ENCODE measurements at regions not wholly inside any gene's neighbourhood (a gene's known extent, or its start where the extent isn't known, plus 50 kb on each side); places are given as distances from the start of the nearest gene placed in this dataset.
A peak's percentile ranks its signal among the peaks of the same experiment; 100 is the strongest.
"Not testable (repeated sequence)": the region's sequence is repeated elsewhere in the genome, so short reads cannot be mapped to it uniquely, and the experiment has no call there.

DNA sequence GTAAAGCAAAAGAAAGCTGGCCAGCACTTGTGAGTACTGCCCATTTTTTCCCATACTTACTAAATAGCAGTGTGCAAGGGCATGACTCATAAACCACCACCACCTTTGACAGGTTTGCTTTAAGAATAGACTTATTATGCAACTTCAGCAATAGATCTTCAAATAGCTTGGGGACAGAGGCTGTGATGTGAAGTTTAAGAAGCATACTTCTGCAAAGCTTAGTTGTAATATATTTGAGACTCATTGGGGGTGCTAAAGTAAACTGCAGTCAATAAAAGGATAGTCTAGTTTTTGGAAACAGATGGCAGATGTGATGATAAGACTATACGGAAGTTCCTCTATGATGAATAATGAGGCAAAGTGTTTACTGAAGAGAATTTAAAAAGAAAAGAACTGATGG is 210.0 kb downstream of the PLA2G4A start:
- no peak for DNase-seq

- no peak for DNase-seq
These were observed 212.4 kb downstream of the PLA2G4A start for GRCh38 chr1:187041104-187041503.

DNA sequence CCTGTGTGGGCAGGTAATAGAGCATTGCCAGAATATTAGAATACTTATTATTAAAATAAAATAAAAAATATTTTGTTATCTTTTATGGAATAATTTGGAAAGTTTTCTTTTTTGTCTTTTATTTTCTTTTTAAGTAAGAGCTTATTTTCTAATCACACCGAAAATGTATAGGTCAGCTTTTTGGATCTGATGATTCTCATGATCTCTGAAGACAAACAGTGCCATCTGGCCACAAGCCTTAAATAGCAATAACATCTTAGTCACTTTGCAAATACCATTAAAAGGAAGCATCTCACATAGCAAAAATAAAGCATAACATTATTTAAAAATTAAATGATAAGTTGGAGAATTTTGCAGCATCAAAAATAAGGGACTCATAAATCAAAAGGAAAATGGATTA is 213.8 kb downstream of the PLA2G4A start:
- peak in 1 of 2 experiments; percentile 74 for DNase-seq

DNA sequence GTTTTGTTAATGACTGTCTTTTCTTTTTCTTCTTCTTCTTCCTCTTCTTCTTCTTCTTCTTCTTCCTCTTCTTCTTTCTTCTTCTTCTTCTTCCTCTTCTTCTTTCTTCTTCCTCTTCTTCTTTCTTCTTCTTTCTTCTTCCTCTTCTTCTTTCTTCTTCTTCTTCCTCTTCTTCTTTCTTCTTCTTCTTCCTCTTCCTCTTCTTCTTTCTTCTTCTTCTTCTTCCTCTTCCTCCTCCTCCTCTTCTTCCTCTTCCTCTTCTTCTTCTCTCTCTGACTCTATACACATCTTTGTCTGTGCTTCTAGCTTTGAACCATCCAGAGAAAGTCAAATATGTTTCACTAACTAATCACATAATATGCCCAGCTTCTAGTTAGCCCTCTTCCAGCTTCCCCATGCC is 214.7 kb downstream of the PLA2G4A start:
- DNase-seq: not testable (repeated sequence)

DNA sequence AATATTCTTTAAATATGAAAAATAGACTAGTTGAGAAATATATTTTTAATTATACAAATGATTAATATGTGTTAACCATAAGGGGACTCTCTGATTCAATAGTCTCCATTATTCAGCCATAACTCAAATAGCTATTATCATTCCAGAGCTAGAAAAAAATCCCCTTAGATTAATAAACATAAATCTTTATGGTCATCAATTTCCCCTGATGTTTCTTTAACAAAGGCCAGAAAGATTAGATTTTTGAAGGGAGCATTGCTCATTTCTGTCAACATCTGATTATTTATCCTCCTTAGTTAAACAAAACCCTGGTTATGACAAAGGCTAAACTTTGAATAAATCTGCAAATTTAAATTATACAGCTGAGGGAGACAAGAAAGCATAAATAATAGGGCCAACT is 215.7 kb downstream of the PLA2G4A start:
- no peak for DNase-seq

DNA sequence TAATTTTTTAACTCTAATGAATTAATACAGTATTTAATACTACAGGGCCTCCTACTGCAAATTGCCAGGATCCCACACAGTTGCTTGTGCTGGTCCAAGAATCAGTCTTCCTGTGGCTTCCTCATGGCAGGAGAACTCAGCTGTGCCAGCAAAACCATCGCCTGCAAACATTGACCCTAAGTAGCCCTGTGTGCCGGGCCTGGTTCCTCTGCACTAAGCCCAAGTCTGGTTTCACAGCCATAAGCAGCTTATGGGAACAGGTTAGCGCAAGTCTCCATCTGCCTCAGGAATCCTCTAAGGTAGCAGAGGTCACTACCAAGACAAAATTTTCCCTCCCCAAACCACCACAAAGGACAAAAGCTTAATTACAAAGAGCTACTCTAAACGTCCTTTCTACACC is 216.6 kb downstream of the PLA2G4A start:
- no peak for DNase-seq

GRCh38 chr1:187046293-187046692 is 217.5 kb downstream of the PLA2G4A start:
- DNase-seq: peak in 1 of 2 experiments; percentile 37

DNA sequence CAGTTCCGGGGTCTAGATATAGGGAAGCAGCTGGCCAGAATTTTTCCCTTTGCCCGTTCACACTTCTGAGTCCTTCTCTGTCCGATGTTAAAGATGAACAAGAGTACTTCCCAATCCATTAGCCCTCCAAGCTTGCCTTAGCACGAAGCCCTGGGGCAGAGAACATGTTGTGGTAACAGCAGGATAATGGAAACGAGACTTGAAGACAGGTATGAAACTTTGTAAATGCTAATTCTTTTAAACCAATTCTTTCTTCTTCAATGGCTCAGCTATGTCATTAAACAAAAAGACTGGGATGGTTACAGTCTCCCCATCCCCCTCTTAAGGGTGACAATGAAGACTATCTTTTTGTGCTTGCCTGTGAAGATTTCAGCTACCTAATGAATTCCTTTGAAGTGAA is 218.5 kb downstream of the PLA2G4A start:
- DNase-seq: no peak

DNA sequence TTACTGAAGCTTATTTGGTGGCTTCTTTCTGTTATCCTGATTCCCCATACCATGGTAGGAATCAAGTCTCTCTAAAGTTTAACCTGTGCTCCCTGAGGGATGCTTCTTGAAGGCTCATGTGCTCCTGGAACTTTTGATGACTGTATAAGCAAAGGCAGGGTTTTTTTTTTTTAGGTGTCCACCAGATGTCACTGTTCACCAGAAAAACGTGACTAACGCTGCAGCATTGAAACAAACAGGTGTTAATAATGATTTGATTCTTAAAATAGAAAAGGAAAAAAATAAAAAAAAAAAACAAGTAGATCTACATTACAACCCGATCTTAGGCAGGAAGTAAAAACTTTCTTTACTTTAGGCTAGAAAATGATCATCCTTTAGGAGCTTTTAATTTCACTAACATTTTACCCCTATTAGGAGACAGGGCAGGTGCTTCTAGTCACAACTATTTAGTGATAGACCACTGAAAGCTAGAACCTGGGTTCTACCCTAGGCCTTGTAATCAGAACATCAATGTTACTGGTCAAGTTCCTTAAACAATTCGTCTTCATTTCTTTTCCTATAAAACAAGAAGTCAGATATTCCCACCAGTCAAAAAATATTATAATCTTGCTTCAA is 223.0 kb downstream of the PLA2G4A start:
- DNase-seq: peak; percentile 80 to 82

- DNase-seq: peak in 1 of 2 experiments; percentile 62
These were observed 225.1 kb downstream of the PLA2G4A start for GRCh38 chr1:187053876-187054275.

DNA sequence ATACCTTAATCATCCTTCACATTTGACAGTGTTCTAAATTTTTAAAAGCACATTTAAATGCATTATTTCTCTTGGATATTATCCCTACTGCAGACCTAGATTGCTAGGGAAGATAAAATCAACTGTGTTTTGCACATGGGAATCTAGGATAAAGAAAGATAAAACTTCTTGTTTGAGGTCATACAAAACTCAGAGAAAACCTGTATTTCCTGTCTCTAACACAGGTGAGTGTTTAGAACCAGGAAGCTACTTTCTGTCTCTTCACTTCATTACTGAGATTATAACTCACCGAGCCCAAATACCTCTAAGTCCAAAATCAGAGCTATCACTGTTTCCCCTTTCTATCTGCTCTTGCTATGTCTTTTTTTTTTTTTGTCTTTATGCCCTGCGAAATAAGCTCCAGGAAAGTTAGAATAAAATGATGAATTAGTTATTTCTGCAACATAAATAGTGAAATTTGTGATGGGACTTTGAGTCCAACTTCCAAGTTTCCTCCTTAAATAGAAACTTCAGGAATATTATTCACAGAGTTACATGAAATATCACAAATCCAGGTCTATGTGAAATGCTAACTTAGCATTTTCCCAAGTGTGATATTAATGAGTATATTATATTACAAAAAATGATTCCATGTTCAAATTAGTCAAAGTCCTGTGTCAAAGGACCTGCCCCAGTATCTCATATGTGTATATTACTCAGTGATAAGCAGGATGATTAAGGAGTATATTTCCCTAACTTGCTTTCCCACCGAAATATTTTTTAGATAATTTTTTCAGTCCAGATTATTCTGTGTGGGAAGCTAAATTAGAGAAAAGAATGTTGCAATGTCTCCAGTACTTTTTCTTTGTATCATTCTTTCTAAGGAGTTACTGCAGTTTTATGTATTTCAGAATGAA is 226.4 kb downstream of the PLA2G4A start:
- no peak for DNase-seq

DNA sequence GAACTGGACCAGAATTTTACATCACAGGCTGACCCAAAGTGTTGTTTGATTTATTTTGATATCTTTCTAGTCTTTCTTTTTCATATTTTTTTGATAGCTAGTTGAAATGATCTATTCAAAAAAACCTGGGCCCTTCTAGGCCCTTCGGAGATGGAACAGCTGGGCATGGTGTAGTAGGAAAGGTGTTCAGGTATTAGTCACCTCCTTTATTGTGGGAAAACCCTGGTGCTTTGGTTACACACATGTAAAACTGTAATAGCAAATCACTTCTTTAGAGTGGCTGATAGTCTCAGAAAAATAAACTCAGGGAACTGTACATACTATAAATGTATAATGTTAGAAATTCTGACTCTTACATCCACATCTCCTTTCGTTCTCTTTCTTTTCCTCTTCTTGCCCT is 234.5 kb downstream of the PLA2G4A start:
- no peak for DNase-seq

- DNase-seq: peak; percentile 95 to 97
These were observed 238.4 kb downstream of the PLA2G4A start for GRCh38 chr1:187067160-187067559.

DNA sequence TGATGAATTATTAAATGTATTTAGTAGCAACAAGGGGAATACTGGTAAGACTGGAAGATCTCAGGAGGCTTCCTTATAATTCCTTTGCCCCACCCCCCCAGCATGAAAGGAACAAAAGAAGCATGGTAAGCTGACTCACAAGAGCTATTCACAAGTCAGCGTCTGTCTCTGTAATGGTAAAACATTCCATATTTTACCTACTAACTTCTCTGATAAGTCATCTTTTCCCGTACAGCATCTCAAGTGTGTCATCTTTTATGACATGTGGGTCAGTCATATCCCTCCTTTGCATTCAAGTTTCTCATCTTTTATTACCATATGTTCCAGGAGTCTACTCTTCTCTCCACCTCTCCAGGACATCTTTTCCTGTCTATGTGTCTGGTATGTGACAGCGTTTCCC is 241.3 kb downstream of the PLA2G4A start:
- peak; percentile 73 to 84 for DNase-seq

- DNase-seq: not testable (repeated sequence)
These were observed 243.7 kb downstream of the PLA2G4A start for GRCh38 chr1:187072262-187073034.

- DNase-seq: peak in 1 of 2 experiments; percentile 27
These were observed 244.3 kb downstream of the PLA2G4A start for GRCh38 chr1:187073035-187073560.

DNA sequence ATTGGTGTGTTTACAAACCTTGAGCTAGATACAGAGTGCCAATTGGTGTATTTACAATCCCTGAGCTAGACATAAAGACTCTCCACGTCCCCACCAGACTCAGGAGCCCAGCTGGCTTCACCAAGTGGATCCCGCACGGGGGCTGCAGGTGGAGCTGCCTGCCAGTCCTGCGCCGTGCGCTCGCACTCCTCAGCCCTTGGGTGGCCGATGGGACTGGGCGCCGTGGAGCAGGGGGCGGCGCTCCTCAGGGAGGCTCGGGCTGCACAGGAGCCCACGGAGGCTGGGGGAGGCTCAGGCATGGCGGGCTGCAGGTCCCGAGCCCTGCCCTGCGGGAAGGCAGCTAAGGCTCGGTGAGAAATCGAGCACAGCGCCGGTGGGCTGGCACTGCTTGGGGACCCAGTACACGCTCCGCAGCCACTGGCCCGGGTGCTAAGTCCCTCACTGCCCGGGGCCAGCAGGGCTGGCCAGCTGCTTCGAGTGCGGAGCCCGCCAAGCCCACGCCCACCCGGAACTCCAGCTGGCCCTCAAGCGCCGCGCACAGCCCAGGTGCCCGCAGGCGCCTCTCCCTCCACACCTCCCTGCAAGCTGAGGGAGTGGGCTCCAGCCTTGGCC is 245.0 kb downstream of the PLA2G4A start:
- not testable (repeated sequence) for DNase-seq

- DNase-seq: no peak
These were observed 245.8 kb downstream of the PLA2G4A start for GRCh38 chr1:187074445-187075048.

DNA sequence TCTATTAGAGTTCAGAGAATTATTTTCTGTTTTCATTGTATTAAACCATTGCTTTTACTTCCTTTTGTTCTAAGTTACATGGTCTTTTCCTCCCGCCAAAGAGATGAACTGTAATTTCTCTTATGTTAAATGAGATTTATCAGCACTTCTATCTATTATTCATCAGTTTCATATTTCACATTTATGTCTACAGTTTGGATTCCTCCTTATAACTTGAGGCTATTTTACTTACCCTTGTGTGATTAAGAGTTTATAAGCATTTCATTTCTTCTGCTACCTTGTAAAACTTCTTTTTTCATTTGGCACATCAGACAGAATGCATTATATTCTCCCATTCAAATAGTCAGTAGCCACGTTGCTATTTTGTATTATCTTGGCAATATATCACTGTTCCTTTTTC is 248.2 kb downstream of the PLA2G4A start:
- DNase-seq: no peak

DNA sequence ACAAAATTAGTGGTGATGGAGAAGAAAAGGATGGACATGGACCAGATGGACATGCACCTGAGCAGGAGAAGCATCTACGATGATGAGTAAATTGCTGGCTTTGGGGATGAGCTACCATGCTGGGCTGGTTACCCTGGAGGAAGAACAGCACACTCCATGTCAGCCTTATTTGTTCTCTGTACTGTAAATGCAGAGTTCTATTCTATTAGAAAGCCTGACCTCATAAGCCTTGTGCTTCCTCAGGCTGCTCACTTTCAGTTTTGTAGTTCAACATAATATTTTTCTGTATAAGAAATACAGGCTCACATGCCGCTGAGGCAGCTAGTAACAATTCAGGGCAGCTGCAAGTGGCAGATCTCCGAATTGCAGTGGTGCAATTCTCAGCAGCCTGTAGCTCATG is 249.6 kb downstream of the PLA2G4A start:
- DNase-seq: peak in 1 of 2 experiments; percentile 36

DNA sequence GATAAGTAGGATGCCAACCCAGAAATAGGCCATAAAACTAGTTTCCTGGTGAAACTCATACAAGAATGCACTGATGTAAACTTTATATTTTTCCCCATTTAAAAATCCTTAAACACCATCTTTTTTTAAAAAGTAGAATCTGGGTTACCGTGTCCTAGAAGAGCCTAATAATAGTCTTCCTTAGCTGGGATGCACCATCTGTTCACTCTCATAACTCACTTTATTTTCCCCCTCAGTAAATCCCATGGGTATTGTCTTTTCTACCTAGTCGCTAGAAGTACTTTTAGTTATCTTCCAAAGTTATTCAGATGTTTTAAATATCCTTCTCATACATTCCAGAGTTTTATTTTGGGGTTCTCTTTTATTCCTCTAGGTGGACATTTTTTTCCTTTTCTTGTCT is 250.2 kb downstream of the PLA2G4A start:
- peak; percentile 59 to 80 for DNase-seq

GRCh38 chr1:187079330-187079729 is 250.6 kb downstream of the PLA2G4A start:
- DNase-seq: no peak

Data from NCI-H446 (cell line).